T-helper 1 cell treated with Interleukin-12 subunit alpha and Interleukin-12 subunit beta and Interleukin-4 antibody, amounts not matched to agents 30 μg/mL and 1 μg/mL, for 36 hours (primary cell): ENCODE measurements at regions not wholly inside any gene's neighbourhood (a gene's known extent, or its start where the extent isn't known, plus 50 kb on each side); places are given as distances from the start of the nearest gene placed in this dataset.

Experiments used
- H3K27ac Mint-ChIP-seq: one replicate; pipeline ENCODE4 v1.8.0; 2021; ENCODE audit warnings: mild to moderate bottlenecking, mixed read lengths
- H3K27me3 Mint-ChIP-seq: one replicate; pipeline ENCODE4 v1.8.0; 2021; ENCODE audit warnings: low read depth, mixed read lengths
- H3K36me3 Mint-ChIP-seq: one replicate; pipeline ENCODE4 v1.8.0; 2021; ENCODE audit warnings: low read depth, mixed read lengths
- H3K4me1 Mint-ChIP-seq: one replicate; pipeline ENCODE4 v1.8.0; 2021; ENCODE audit warnings: low read depth, mixed read lengths
- H3K4me3 Mint-ChIP-seq: one replicate; pipeline ENCODE4 v1.8.0; 2021; ENCODE audit warnings: mild to moderate bottlenecking, moderate library complexity, mixed read lengths
- H3K9me3 Mint-ChIP-seq: one replicate; pipeline ENCODE4 v1.8.0; 2021; ENCODE audit warnings: mixed read lengths

DNA sequence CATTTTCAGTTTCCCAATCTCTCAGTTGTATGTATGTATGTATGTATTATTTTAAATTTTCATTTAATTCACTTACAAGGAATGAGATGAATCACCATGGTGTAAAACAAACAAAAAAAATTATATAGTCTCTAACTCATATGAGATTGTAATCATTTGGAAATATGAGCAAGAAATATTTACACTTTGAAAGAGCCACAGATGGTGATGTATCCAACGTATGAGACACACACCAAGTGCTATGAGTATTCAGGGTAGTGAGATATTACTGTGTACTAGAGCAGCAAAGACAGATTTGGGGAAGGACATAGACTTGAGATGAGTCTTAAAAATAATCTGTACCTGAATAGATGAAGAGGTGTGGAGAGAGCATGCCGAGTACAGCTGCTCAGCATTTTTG, 1154.4 kb downstream of the RAPGEF2 start:
- H3K4me3 Mint-ChIP-seq = no peak overlapping the region
- H3K27me3 Mint-ChIP-seq = no peaks in the 10 kb centered on the region
- no peak overlapping the region for H3K27ac Mint-ChIP-seq
- H3K4me1 Mint-ChIP-seq = no peaks in the 10 kb centered on the region
- H3K9me3 Mint-ChIP-seq = peaks cover 4% of the 10 kb centered on the region
- no peaks in the 10 kb centered on the region for H3K36me3 Mint-ChIP-seq

DNA sequence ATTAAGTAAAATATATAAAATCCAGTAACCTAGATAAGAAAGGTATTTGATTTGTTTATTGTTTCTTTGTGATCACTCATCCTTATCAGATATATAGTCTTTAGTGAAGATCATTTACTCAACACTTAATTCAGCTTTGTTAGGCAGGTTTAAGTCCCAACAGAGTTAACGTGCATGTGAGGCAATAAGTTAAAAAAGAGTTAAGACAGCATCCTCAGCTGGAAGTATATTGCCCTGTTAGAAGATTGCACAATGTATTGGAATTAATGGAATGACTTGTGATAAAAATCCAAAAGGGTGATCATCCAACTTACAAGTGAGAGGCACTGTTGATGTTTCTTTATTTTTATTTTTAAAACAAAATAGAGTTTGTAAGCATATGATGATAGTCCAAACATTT, 1162.1 kb downstream of the RAPGEF2 start:
- H3K27me3 Mint-ChIP-seq = no peaks in the 10 kb centered on the region
- peaks cover 3% of the 10 kb centered on the region for H3K9me3 Mint-ChIP-seq
- H3K36me3 Mint-ChIP-seq = no peaks in the 10 kb centered on the region
- no peaks in the 10 kb centered on the region for H3K4me1 Mint-ChIP-seq
- H3K27ac Mint-ChIP-seq = no peak overlapping the region
- no peak overlapping the region for H3K4me3 Mint-ChIP-seq

DNA sequence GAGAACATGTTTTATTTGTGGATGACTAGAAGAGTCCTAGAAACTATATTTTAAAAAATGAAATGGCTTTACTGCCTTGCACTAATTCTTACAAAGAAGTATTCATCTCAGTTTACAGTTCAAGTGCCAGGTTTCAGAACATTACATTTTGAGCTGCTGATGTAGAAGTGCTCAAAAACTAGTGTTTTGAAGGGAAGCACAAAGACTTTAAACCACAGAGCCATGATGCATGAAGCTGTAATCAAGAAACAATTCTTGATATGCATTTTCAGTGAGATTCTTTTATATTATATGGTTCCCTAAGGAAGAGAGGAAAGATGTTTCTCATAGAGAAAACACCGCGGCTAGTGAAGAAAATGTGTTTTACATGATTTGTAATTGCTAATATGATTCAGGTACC, 1163.0 kb downstream of the RAPGEF2 start:
- no peaks in the 10 kb centered on the region for H3K36me3 Mint-ChIP-seq
- H3K27ac Mint-ChIP-seq = no peak overlapping the region
- H3K4me1 Mint-ChIP-seq = no peaks in the 10 kb centered on the region
- no peaks in the 10 kb centered on the region for H3K27me3 Mint-ChIP-seq
- H3K9me3 Mint-ChIP-seq = peaks cover 4% of the 10 kb centered on the region
- H3K4me3 Mint-ChIP-seq = no peak overlapping the region

DNA sequence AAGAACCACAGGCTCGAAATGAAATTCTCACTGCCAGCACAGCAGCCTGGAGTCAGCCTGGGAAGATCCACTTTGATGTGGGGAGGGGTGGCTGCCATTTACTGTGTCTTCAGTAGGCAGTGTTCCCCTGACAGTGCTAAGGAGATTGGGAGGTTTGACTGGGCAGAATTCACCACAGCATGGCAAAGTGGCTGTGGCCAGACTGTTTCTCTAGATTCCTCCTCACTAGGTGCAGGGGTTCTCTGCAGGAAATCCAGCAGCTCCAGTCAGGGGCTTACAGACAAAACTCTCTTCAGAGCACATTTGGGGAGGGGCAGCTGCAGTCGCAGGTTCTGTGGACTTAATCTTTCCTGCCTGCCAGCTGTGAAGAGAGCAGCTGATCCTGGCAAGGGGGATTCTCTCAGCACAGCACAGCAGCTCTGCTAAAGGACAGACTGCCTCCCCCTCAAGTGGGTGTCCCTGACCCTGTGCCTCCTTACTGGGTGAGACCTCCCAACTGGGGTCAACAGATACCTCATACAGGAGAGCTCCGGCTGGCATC, 1174.0 kb downstream of the RAPGEF2 start:
- no peaks in the 10 kb centered on the region for H3K36me3 Mint-ChIP-seq
- no peaks in the 10 kb centered on the region for H3K4me1 Mint-ChIP-seq
- H3K9me3 Mint-ChIP-seq = peaks cover 54% of the 10 kb centered on the region

DNA sequence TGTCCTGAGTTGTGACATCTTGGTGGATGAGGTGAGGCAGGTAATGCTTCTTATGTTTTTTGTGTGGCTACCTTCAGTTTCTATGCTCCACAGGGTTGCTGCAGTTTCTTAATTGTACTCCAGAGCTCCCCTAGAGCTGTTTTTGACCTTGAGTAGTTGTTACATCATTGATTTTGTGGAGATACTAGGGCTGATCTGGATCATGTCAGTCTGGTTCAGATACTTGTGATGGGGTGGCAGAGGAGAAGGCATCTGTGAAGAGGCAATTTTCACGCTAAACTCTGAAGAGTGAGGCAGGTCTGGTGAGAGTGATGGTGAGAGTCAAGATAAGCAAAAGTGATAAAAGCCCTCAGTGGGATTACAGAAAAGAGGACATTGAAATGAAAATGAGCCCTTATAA, 1180.2 kb downstream of the RAPGEF2 start:
- no peaks in the 10 kb centered on the region for H3K27me3 Mint-ChIP-seq
- peaks cover 27% of the 10 kb centered on the region for H3K9me3 Mint-ChIP-seq
- H3K27ac Mint-ChIP-seq = no peak overlapping the region
- H3K4me1 Mint-ChIP-seq = no peaks in the 10 kb centered on the region
- H3K36me3 Mint-ChIP-seq = no peaks in the 10 kb centered on the region
- H3K4me3 Mint-ChIP-seq = no peak overlapping the region

More for the DNA sequence above, 1174.0 kb downstream of the RAPGEF2 start:
- Mint-ChIP-seq H3K27ac (no peak overlapping the region), H3K27me3 (no peaks in the 10 kb centered on the region), H3K4me3 (no peak overlapping the region)

DNA sequence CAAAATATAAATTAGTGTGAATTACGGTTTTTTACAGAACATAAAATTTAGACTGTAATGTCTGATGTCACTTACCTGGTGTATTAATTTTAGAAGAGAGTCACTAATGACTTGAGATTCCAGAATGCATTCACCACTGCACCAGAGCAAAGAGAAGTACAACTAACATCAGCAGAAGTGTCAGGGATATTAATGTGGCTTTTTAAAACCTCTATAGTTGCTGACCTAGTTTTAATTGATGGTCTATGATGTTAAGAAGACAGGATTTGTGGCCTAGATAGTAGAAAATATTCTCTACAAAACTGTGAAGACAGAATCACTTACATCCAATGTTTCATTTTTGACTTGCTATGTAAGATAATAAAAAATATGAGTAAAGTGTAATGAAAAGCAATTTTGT, 1181.6 kb downstream of the RAPGEF2 start:
- Mint-ChIP-seq H3K36me3 (no peaks in the 10 kb centered on the region), H3K4me1 (no peaks in the 10 kb centered on the region), H3K27ac (no peak overlapping the region), H3K9me3 (peaks cover 23% of the 10 kb centered on the region), H3K4me3 (no peak overlapping the region), H3K27me3 (no peaks in the 10 kb centered on the region)

DNA sequence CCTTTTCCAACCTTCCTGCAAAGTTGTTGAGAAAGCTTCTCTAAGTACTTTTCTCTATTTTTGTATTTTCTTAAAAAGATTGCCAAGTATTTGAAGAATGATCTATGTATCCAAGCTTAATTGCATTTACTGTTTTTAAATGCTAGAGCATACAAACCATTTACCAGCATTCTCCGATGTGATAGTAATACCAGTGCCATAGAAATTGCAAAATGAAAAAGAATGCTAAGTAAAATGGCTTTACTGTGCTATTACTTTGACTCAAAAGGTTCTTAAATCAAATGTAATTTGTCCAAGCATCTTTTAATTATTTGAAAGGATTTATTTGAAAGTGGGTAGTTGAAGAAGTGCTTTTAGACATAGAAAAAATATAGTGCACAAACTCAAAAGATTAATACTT, 1183.2 kb downstream of the RAPGEF2 start:
- Mint-ChIP-seq H3K4me3 (no peak overlapping the region), H3K27ac (no peak overlapping the region), H3K27me3 (no peaks in the 10 kb centered on the region), H3K36me3 (no peaks in the 10 kb centered on the region), H3K4me1 (no peaks in the 10 kb centered on the region), H3K9me3 (peaks cover 16% of the 10 kb centered on the region)

DNA sequence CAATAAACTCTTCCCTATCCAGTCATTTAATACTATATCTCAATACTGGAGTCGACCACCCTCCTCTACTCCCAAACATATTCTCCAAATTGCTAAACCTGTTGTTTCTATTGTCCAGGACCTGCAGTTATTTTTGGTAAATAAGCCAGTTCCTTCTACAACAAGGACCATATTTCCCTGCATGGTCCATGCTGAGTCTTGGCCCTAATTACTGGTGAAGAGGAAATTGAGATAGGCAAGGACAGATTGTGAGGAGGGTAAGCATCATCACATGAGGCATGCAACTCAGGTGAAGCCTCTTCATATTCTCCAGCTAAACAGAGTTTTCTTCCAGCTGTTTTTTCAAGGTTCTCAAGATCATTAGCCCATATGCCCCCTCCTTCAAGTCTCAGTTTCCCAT, 1193.6 kb downstream of the RAPGEF2 start:
- Mint-ChIP-seq H3K27me3 (no peaks in the 10 kb centered on the region), H3K27ac (no peak overlapping the region), H3K9me3 (peaks cover 14% of the 10 kb centered on the region), H3K4me1 (no peaks in the 10 kb centered on the region), H3K4me3 (no peak overlapping the region), H3K36me3 (no peaks in the 10 kb centered on the region)

DNA sequence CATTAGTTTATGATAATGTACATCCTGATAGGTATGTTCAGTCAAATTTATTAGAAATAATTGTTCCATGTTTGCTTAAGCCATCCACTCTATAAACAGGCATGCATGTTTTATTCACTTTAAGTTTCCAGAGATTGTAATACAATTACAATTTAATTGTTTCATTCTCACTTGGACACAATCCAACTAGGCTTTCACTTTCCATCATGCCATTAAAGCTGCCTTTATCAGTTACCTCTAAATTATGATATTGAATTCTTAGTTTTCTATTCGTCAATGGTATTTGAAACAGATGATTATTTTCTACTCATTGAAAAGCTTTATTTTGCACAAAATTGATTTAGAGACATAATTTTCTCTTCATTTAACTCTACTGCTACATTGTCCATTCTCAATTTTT, 1196.3 kb downstream of the RAPGEF2 start:
- H3K36me3 Mint-ChIP-seq = no peaks in the 10 kb centered on the region
- H3K4me1 Mint-ChIP-seq = no peaks in the 10 kb centered on the region
- H3K27ac Mint-ChIP-seq = no peak overlapping the region
- H3K4me3 Mint-ChIP-seq = no peak overlapping the region
- H3K9me3 Mint-ChIP-seq = peaks cover 14% of the 10 kb centered on the region
- H3K27me3 Mint-ChIP-seq = no peaks in the 10 kb centered on the region

DNA sequence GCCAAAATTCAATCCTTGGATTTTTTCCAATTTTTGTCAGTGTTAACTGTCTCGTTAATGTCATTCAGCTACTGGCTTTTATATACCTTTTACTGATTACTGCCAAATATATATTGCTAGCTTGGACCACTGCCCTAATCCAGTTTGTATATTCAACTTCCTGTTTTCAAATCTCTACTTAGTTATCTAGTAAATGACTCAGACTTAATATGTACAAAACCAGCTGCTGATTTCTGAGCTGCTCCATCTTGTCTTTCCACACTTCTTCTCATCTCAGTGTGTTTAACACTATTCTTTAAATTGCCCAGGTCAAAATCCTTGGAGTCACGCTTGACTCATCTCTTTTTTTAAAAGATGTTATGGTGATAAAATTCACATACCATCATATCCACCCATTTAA, 1196.7 kb downstream of the RAPGEF2 start:
- peaks cover 13% of the 10 kb centered on the region for H3K9me3 Mint-ChIP-seq
- H3K27ac Mint-ChIP-seq = no peak overlapping the region
- no peaks in the 10 kb centered on the region for H3K4me1 Mint-ChIP-seq
- H3K4me3 Mint-ChIP-seq = no peak overlapping the region
- H3K36me3 Mint-ChIP-seq = no peaks in the 10 kb centered on the region
- H3K27me3 Mint-ChIP-seq = no peaks in the 10 kb centered on the region

DNA sequence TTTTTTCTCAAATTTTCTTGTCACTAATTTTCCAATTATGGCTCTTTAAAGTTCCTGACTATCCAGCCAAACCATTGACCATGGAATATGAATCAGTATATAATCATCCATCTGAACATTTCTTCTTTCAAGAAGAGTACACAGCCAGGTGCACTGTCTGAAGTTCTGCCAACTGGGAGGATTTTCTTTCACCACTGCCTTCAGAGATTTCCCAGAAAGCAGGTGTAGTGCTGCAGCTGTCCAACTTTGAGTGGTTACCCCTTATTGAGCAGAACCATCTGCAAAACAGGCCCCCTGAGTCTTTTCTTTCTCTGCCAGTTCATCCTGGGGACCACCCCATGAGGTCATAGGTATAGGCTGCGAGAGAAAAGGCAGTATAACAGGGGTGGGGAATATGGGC, 1213.2 kb downstream of the RAPGEF2 start:
- Mint-ChIP-seq H3K4me1 (no peaks in the 10 kb centered on the region), H3K36me3 (no peaks in the 10 kb centered on the region), H3K9me3 (no peaks in the 10 kb centered on the region), H3K4me3 (no peak overlapping the region), H3K27ac (no peak overlapping the region), H3K27me3 (no peaks in the 10 kb centered on the region)

DNA sequence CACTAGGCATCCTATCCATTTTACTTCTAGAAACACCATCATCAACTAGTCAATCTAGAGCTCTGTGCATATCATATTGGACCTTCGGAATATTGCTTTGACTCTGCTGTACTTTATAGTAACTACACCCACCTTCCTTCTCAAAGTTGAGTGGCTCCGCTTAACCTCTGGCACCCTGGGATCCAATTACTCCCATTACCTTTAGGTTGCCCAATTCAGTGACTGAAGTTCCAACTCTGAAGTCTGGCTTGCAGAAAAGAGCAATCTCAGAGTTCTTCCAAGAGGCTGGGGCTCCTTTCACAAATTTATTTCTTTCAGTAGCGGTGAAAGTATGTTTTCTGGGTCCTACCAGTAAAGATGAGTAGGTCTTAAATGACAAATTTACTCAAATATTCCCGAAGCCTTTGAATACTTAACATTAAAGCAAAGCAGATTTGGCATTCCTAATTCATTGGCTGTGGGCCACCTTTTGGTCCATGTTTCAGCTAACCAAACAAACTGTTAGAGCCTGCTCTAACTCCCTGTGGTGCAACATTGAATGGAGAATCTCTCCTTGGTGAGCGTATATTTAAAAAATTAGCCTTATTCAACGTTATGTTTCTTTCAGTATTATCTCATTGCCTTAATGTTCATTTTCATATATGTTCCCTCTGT, 1215.8 kb downstream of the RAPGEF2 start:
- no peaks in the 10 kb centered on the region for H3K27me3 Mint-ChIP-seq
- H3K36me3 Mint-ChIP-seq = no peaks in the 10 kb centered on the region
- no peak overlapping the region for H3K27ac Mint-ChIP-seq
- H3K4me3 Mint-ChIP-seq = no peak overlapping the region
- H3K4me1 Mint-ChIP-seq = no peaks in the 10 kb centered on the region
- H3K9me3 Mint-ChIP-seq = no peaks in the 10 kb centered on the region

DNA sequence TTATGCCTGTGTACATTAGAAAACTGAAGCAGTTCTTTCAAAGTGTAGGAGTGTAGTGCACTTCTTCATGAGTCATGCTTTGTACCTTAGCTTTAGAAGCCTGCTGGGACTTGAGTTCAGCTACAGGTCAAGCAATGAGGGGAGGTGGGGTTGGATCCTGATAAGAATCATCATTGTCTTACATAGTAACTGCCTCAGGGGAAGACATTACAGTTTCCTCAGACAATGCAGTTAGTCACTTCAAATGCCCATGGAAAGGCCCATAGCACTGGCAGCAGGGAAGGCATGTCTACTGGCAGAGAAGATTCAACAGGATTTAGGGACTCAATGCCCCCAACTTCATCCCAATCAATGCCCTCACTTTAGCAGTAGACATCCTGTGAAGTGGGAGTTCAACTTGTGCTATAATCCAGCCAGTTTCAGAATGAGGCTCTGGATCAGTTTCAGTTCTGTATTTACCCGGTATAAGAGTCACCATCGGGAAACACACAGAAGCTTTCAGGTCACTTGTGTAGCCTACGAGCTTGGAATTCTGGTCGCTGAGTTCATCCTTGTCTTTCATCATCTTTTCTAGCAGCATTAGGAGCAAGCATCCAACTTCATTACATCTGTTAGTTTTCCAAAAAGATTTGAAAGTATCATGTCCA, 1216.5 kb downstream of the RAPGEF2 start:
- no peaks in the 10 kb centered on the region for H3K36me3 Mint-ChIP-seq
- H3K27me3 Mint-ChIP-seq = no peaks in the 10 kb centered on the region
- no peaks in the 10 kb centered on the region for H3K4me1 Mint-ChIP-seq
- H3K9me3 Mint-ChIP-seq = no peaks in the 10 kb centered on the region
- no peak overlapping the region for H3K4me3 Mint-ChIP-seq
- no peak overlapping the region for H3K27ac Mint-ChIP-seq

DNA sequence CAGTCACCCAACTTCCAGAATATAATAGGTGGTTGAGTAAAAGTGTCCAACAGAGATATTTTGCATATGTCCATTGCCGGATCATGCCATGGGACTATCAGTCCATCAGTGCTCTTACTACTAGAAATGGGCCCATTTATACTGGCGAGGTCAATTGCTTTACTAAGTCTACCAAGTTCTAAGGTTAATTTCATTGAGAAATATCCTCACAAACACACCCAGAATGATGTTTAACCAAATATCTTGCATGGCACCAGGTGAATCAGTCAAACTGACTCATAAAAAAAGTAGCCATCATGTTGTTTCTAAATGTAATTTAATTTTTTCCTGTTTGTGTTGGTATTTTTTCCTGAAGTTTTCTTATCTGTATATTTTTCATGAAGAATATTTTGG, 1217.0 kb downstream of the RAPGEF2 start:
- Mint-ChIP-seq H3K9me3 (no peaks in the 10 kb centered on the region), H3K4me1 (no peaks in the 10 kb centered on the region), H3K4me3 (no peak overlapping the region)

DNA sequence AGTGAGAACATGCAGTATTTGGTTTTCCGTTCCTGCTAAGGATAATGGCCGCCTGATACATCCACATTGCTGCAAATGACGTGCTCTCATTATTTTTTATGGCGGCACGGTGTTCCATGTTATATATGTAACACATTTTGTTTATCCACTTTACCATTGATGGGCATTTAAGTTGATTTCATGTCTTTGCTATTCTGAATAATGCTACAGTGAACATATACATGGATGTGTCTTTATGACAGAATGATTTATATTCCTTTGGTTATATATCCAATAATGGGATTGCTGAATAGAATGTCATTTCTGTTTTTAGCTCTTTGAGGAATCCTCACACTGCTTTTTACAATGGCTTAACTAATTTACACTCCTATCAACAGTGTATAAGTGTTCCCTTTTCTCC, 1223.2 kb downstream of the RAPGEF2 start:
- Mint-ChIP-seq H3K36me3 (no peaks in the 10 kb centered on the region), H3K27me3 (no peaks in the 10 kb centered on the region), H3K4me1 (no peaks in the 10 kb centered on the region), H3K9me3 (no peaks in the 10 kb centered on the region), H3K27ac (no peak overlapping the region), H3K4me3 (no peak overlapping the region)

More for the DNA sequence above, 1217.0 kb downstream of the RAPGEF2 start:
- H3K27ac Mint-ChIP-seq = no peak overlapping the region
- no peaks in the 10 kb centered on the region for H3K36me3 Mint-ChIP-seq
- H3K27me3 Mint-ChIP-seq = no peaks in the 10 kb centered on the region
